Activated naive CD8-positive, alpha-beta T cell treated with anti-CD3 and anti-CD28 coated beads, Interleukin-2, amount 50 U/mL, for 16 hours (primary cell): ENCODE measurements at regions not wholly inside any gene's neighbourhood (a gene's known extent, or its start where the extent isn't known, plus 50 kb on each side); places are given as distances from the start of the nearest gene placed in this dataset.
"Not testable (repeated sequence)": the region's sequence is repeated elsewhere in the genome, so short reads cannot be mapped to it uniquely, and the experiment has no call there.

Experiments
- DNase-seq: peaks from one replicate; pipeline ENCODE4 v3.0.0-alpha.2; 2020; ENCODE audit warnings: low read depth, low spot score

DNA sequence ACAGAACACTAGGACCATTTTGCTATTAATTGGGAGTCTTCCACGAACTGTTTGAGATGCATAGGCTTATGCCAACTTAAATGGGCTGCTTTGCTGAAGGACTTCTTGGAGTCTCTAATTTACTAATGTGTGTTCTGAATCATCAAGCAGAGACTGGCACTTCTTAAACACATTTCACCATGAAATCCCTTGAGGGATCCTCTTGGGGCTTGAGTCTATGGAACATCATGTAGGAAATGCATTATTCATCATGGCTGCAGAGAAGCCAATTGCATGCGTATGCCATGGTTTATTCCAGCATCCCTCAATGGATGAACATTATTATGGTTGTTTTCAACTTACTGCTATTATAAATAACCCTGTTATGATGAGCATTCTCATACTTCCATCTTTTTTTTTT is 73.4 kb downstream of the FGD2 start:
- no peak for DNase-seq

DNA sequence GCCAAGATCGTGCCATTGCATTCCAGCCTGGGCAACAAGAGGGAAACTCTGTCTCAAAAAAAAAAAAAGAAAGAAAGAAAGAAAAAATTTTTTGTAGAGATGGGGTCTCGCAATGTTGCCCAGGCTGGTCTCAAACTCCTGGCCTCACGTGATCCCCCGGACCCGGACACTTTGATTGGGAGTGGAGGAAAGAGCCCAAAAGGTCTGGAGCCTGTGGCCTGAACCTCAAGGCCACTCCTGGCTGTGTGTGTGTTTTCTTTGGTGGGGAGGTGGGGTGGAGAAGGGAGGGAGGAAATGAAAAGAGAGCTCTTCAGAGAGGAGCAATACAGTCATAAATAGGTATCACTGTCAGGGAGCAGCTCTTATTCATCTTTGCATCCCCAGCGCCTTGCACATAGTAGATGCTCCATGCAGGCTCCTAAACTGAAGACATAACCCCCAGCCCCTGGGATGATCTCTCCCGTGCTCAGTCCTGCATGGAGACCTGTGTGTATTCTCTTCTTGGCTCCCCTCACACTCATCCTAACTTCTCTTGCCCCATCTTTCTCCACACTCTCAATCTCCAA is 75.7 kb downstream of the FGD2 start:
- DNase-seq, result no peak

DNA sequence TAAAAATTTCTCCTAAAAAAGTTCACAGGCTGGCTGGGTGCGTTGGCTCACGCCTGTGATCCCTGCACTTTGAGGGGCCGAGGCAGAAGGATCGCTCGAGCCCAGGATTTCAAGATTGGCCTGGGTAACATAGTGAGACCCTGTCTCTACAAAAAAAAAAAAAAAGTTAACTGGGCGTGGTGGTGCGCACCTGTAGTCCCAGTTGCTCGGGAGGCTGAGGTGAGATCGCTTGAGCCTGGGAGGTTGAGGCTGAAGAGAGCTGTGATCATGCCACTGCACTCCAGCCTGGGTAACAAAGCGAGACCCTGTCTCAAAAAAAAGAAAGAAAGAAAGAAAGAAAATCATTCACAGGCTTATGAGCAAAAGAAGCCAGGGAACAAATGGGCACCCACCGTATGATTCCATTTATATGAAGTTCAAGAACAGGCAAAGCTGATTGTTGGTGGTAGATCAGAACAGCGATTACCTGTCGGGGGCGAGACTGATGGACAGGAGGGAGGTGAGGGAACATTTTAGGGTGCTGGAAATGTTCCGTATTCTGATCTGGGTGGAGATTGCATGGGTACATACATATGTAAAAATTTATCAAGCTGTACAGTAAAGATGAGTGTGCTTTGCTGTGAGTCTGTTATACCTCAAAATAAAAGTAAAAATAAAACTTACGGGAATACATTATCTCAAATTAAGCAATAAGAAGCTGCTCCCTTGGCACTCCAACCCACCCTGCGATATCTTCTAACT is 77.1 kb downstream of the FGD2 start:
- no peak for DNase-seq

DNA sequence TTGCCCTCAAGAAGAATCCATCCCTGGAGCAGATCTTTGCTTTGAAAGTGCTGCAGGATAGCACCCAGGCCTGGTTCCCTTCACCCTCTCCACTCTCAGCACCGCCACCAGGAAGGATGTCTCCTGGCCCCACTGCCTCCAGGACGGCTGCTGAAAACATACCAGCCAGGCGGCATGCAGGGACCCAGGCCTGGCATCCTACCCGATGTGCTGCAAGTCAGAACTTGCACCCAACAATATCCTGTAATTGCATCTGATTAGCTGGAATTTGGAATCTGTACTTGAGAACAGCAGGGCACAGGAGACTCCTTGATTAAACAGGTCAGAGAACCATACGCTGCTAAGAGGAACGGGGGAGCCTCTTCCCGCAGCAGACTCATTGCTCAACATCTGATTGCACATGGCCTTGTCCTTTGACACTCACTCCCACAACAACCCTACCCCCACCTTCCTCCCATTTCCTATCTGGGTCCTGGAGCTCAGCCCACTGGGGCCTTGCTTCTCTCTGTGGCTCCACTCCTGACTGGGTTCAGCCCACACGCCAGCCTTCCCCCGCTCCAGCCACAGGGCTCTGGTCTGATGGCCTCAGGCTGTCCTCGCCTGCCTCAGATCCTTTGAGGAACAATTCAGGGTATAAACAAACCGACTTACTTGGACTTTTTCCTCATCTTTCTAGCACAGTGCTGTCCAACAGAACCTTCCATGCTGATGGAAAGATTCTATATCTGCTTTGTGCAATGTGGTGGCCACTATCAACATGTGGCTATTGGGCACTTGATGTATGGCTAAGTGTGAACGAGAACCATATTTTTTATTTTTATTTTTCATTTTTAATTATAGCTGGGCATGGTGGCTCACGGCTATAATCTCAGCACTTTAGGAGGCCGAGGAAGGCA is 78.0 kb downstream of the FGD2 start:
- no peak for DNase-seq

DNA sequence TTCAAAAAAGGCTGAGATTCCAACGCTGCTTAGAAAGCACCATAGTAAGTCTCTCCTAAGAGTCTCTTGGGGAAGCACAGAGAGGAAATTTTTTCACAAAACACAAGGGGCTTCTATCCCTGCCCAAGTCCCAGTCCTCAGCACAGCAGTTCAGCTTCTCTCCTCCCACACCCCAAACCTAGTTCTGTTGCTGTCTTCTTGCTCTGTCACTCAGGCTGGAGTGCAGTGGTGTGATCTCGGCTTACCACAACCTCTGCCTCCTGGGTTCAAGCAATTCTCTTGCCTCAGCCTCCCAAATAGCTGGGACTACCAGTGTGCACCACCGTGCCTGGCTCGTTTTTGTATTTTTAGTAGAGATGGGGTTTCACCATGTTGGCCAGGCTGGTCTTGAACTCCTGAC is 79.2 kb downstream of the FGD2 start:
- not testable (repeated sequence) for DNase-seq

DNA sequence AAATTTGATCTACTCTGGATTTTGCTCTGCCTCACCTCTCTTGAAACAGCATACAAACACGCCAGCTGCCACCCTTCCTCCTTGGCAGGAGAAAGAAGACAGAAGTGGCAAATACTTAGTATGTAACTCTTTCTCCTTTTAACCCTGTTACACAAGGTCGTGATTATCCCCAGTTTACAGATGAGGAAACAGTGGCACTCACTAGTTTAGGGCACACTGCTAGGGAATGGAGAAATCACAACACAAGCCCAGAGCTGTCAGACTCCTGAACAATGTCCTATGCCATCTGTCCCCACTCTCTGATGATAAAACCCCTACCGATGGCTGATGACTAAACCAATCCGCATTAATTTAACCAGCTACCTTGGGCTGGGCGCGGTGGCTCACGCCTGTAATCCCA is 79.7 kb downstream of the FGD2 start:
- no peak for DNase-seq

DNA sequence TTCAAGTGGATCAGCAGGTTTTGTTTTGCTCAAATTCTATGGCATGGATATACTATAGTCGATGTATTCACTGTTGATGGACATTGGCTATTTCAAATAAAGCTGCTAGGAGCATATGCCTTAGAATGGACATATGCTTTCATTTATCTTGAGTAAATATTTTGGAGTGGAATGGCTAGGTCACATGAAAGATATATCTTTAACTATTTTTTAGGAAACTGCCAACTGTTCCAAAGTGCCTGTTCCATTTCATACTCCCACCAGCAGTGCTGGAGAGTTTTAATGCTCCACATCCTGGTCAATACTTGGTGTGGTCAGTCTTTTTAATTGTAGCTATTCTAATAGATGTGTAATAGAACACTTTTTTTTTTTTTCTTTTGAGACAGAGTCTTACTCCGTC is 81.1 kb upstream of the PIM1 start:
- DNase-seq, result no peak

DNA sequence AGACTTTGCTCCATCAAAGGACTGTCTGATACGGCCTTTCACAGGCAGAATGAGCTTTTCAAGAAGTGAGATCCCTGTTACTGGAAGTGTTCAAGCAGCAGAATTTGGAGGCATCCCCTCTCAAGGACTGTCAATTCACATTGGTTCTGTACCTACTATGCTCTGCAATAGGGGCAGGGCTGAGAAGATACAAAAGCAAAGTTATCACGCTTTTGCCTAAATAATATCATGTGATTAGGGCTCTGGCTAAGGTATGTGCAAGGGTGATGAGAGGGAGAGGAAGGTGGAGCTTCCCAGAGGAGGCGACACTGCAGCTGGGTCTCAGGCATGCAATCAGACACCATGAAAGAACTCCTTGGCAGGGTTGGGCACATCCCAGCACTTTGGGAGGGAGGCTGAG is 80.2 kb upstream of the PIM1 start:
- no peak for DNase-seq

DNA sequence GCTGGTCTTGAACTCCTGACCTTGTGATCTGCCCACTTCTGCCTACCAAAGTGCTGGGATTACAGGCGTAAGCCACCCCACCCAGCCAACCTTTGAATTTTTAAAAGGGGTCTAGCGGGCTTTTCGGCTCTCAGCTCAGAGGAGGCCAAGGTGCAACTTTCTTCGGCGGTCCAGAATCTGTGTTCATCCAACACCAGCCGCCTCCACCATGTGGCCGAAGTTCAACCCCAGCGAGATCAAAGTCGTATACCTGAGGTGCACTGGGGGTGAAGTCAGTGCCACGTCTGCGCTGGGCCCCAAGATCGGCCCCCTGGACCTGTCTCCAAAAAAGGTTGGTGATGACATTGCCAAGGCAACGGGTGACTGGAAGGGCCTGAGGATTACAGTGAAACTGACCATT is 78.8 kb upstream of the PIM1 start:
- DNase-seq, result not testable (repeated sequence)

DNA sequence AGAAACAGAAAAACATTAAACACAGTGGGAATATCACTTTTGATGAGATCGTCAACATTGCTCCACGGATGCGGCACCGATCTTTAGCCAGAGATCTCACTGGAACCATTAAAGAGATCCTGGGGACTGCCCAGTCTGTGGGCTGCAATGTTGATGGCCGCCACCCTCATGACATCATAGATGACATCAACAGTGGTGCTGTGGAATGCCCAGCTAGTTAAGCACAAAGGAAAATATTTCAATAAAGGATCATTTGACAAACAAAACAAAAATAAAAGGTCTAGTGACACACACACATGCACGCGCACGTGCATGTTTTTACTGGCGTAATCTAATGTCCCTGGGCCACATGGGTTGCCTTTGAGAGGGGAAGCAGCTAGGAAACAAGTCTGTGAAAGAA is 78.4 kb upstream of the PIM1 start:
- DNase-seq, result not testable (repeated sequence)

DNA sequence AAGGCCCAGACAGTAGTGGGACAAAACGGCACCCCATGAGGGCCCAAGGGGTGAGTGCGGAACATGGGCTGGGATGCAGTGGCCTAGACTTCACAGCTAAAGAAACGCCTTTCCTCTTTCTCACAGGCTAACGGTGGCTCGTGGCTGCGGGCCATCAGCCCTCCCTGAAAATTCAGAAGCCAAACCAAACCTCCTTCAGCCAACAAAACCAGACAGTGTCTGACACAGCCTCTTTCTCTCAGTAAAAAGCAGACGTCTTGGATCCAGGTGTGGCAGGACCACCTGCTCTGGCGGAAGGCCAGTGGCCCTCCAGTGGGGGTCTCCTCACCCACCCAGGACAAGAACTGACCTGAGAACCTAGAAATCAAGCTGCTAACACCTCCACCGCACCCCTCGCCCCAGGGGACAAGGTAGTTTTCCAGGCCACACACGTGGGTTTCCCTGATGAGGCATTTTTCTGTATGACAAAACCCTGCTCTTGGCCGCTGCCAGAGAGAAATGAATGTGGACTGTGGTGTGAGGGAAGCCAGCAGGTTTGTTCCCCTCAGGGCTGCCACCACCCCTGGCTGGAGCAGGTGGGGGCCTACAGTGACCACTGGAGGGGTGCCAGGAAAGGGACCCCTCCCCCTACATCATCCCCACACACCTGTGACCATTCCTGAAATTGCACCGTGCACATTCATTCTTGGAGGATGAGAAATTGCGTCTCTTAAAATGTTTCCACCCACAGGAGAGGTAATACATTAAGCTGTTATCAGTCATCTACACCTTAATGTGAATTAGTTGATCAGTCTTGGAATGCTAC is 76.8 kb upstream of the PIM1 start:
- DNase-seq, result no peak

DNA sequence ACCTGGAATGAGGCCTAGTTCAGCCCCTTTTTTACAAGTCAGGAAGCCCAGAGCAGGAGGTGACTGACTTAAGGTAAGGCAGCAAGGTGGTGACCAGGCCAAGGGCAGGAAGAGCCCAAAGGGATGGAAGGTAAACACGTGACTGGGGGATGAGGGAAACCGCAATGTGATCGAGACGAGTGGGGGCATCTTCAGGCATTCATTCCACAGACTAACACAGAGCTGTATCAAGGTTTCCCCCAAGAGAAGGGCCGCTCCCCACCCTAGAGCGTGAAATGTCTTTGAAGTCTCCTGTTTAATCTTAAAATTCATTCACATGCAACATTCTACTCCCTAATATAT is 76.3 kb upstream of the PIM1 start:
- no peak for DNase-seq

DNA sequence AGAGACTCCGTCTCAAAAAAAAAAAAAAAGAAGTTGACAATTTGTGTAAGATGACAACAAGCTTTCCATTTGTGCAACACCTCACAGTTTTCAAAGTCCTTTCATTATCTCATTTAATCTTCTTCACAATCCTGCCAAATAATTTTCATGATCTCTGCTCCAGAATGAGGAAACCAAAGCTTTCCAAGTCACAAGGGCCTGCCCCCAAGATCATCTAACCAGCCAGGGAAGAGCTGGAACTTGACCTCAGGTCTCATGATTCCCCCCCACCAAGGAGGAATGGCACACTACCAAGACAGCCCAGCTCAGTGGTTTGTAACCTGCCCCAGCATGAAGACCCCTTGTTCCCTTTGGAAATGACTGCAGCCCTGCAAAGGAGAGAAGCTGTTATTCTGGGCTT is 74.0 kb upstream of the PIM1 start:
- DNase-seq, result no peak

DNA sequence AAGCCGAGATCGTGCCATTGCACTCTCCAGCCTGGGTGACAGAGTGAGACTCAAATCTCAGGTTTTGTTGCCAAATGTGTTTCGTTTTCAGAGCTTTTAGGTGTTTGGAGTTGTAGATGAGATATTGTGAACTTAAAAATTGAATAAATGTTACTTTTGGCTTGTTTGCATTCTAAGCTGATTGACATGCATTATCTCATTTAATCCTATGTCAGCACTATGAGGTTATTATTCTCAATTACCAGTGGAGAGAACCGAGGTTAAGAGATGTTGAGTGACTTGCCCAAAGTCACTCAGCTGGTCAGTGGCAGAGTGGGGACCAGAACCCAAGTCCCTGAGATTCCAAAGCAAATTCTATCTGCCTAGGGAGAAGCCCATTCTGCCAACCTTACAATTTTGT is 72.6 kb upstream of the PIM1 start:
- no peak for DNase-seq

DNA sequence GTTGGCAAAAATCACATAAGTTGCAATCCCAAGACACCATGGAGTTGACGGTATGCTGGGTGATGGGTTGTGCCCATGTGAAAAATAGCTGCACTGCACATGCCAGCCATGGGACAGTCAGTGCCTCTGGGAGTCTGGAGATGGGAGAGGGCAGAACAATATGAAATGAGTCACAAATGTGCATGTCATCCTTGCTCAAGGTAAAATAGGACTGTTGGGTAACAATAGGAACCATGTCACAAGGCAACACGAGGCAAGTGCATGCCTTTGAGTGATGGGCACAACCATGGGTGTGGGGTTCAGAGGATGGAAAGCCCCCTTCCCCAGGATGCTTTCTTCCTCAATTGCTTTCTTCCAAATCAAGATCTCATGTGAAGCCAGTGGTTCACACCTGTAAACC is 70.5 kb upstream of the PIM1 start:
- no peak for DNase-seq

DNA sequence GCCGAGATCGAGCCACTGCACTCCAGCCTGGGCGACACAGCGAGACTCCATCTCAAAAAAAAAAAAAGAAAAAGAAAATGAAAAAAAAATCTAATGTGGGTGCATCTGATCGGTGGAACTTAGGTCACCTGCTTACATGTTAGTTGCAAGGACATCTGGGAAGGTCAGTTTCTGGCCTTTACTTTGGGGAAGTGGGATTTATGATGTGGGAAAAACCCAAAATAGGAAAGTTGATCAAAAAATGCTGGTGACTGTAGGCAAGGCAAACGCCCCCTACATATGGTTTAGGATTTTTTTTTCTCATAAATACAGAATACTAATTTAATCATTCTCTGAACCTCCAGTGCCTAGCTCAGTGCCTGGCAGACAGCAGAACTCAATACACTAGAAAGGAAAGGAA is 69.2 kb upstream of the PIM1 start:
- DNase-seq, result no peak

DNA sequence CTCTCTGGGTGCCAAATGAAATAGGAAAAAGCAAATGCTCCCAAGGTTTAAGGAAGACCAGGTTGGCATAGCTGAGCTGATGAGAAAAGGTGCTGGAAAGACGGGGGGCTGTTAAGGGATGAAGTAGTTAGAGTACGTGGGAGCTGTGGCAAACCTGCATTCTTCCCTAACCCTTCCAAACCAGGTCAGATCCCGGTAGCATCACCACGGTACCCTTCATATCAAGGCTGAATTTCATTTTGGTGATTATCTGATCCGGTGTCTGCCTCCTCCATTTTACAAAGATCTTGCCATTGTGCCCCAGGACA is 68.0 kb upstream of the PIM1 start:
- DNase-seq, result no peak

DNA sequence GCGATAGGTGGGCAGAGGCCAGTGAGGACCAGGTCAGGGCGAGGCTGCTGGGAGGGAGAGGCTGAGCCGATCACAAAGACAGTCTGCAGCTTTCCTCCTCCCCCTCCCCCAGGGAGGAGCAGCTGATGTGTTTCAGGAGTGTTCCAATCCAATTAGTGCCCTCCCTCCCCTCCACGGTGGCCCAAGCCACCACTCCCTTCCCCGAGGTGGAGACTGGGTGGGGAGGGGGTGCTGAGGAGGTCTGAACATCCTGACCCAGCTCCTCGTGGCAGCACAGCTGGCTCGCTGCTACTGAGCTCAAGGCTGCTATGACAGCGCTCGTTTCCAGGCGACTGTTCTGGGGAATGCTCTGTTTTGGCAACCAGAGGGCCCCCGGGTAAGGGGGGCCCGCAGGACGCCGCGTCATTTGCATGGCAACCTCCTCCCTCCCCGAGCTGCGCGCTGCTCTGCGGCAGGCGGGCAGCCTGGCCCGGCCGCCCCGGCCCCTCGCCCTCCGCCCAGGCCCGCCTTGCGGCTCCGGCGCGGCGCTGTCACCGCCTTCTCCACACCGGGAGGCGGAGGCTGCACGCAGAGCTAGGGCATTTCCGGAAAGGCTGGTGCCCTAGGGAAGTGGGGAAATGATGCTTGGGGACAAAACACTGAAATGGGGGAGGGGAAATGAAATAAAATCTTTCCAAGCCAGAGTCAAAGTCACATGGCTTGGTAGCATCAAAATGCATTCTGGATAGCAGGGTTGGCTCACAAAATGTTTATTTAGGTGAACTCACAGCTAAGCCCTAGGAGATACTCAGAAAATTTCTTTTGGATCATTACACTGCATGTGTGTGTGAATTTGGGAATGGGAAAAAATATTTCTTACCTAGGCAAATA is 67.4 kb upstream of the PIM1 start:
- peak; percentile 16 for DNase-seq

DNA sequence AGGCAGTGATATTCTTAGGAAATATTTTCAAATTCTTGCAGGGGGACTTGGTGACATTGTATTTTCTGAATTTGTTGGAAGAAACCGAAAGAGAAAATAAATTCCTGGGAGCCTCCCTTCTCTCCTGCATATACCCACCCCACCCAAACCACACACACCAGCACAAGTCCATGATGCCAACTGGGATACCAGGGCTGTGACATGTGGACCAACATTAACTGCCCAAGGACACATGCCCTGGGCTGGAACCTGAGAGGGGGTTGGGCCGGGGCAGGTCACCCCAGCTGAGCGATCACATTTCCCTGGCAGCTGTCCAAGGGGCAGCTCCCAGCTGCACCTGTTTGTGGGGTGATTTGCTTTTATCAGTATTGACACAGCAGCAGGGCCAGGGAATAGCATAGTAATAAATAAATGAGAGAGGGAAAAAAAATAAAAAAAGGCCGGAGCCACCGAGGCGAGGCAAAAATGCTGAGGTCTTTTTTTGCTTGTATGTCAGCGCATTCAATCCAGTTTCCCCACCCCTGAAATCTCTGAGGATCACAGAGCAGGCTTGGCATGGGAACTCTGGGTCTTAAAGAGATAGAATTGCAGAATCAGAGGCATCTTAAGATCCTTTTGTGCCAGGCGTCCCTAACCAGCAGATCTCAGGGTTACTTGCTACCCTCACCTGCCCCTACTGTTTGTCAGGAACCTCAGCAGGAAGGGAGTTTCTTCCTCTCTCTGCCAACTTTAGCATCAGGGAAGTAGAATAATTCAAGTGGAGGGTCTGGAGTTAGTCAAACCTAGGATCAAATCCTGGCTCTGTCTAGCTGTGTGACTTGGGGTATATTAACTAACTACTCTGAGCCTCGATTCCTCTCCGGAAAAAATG is 66.5 kb upstream of the PIM1 start:
- no peak for DNase-seq

DNA sequence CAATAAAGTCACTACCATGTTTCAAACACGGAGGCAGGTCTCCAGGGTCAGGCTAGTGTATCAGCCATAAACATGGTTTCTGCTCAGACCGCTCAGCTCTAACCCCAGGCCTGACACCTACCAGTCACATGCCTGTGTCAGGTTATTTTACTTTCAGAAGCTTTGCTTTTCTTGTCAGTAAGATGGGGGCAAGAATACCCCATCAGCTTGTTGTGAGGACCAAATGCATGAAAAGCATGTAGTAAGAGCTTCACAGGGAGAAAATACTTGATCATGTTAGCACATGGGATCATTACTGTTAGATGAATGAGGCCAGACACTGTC is 65.2 kb upstream of the PIM1 start:
- no peak for DNase-seq
